Loucy (cell line): ENCODE measurements at regions not wholly inside any gene's neighbourhood (a gene's known extent, or its start where the extent isn't known, plus 50 kb on each side); places are given as distances from the start of the nearest gene placed in this dataset.

Experiments used
- H2AFZ ChIP-seq: fragments of 200-600 bp; sonication (generic); 2 replicates; pipeline ENCODE4 v1.6.0; 2016; ENCODE audit warnings: antibody characterized with exemption, mild to moderate bottlenecking, low read length, moderate library complexity
- H3F3A ChIP-seq: fragments of 200-600 bp; 2 replicates; pipeline ENCODE4 v1.6.0; 2016; ENCODE audit warnings: antibody characterized with exemption, low read depth, mild to moderate bottlenecking
- H3K27me3 ChIP-seq: fragments of 200-600 bp; sonication (generic); 2 replicates; pipeline ENCODE4 v1.6.1; 2014; ENCODE audit warnings: low read length, mild to moderate bottlenecking; ENCODE audit not compliant: insufficient read depth, poor library complexity, severe bottlenecking
- H3K36me3 ChIP-seq: fragments of 200-600 bp; sonication (generic); 2 replicates; pipeline ENCODE4 v1.6.1; 2016; ENCODE audit warnings: low read length; ENCODE audit not compliant: insufficient read depth
- H3K4me1 ChIP-seq: fragments of 200-600 bp; sonication (generic); 2 replicates; pipeline ENCODE4 v1.5.1; 2014; ENCODE audit warnings: low read length, mild to moderate bottlenecking; ENCODE audit not compliant: insufficient read depth, poor library complexity, severe bottlenecking
- H3K4me2 ChIP-seq: fragments of 200-600 bp; sonication (generic); 2 replicates; pipeline ENCODE4 v1.6.0; 2014; ENCODE audit warnings: antibody characterized with exemption, low read length, low read depth, mild to moderate bottlenecking; ENCODE audit not compliant: poor library complexity, severe bottlenecking
- H3K4me3 ChIP-seq: fragments of 200-600 bp; sonication (generic); 2 replicates; pipeline ENCODE4 v1.5.1; 2014; ENCODE audit warnings: low read length, mild to moderate bottlenecking, mixed read lengths; ENCODE audit not compliant: poor library complexity, severe bottlenecking
- H3K79me2 ChIP-seq: fragments of 200-600 bp; sonication (generic); 2 replicates; pipeline ENCODE4 v1.6.1; 2014; ENCODE audit warnings: low read length; ENCODE audit not compliant: insufficient read depth
- H3K9ac ChIP-seq: fragments of 200-600 bp; sonication (generic); 2 replicates; pipeline ENCODE4 v1.6.0; 2014; ENCODE audit warnings: mild to moderate bottlenecking, low read depth, low read length, moderate library complexity; ENCODE audit not compliant: poor library complexity, severe bottlenecking
- H3K9me2 ChIP-seq: fragments of 200-600 bp; sonication (generic); replicated peaks from 2 replicates; pipeline ENCODE4 v1.6.1; 2016; ENCODE audit warnings: low read depth, low read length, mixed read lengths
- H3K9me3 ChIP-seq: fragments of 200-600 bp; sonication (generic); 2 replicates; pipeline ENCODE4 v1.6.1; 2014; ENCODE audit warnings: mild to moderate bottlenecking, antibody characterized with exemption, low read length, low read depth; ENCODE audit not compliant: insufficient read depth
- H4K20me1 ChIP-seq: fragments of 200-600 bp; sonication (generic); 2 replicates; pipeline ENCODE4 v1.6.0; 2014; ENCODE audit warnings: antibody characterized with exemption, low read length, mild to moderate bottlenecking; ENCODE audit not compliant: insufficient read depth, poor library complexity, severe bottlenecking
- EZH2phosphoT487 ChIP-seq: fragments of 200-600 bp; IDR thresholded peaks from 2 replicates; pipeline ENCODE4 v1.6.1; 2018; ENCODE audit warnings: antibody characterized with exemption, mild to moderate bottlenecking, moderate library complexity, borderline replicate concordance
- TF ChIP-seq, protein P1 (sequence below): fragments of 200-600 bp; sonication (generic); conservative IDR thresholded peaks from 2 replicates; pipeline ENCODE4 v1.5.1; 2014; ENCODE audit warnings: mild to moderate bottlenecking, antibody characterized with exemption, low read length

DNA sequence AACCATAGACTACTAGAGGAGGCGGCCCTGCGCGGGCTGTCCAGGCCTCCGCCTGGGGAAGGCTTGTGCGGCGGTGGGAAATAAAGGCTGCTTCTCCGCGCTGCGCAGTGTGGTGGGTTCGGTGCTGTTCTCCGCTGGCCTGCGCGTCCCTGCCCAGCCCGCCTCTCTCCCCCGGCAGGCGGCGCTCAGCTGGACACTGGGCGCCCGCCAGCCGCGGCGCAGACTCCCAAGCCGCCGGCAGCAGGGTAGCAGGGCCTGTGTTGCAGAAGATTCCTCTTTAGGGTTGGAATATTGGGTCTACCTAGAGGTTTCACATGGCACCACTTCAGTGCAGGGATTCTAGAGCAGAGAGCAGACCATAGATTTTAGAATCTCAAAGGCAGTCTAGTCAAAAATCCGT lies 66.1 kb upstream of the ZPBP start:
- no peaks in the 10 kb centered on the region for H3K36me3 ChIP-seq
- no peaks in the 10 kb centered on the region for H3K9me2 ChIP-seq
- H3K4me2 ChIP-seq = no peak overlapping the region
- no peaks in the 10 kb centered on the region for H3K27me3 ChIP-seq
- H3K4me1 ChIP-seq = peaks cover 46% of the 10 kb centered on the region
- no peaks in the 10 kb centered on the region for H3F3A ChIP-seq
- H2AFZ ChIP-seq = no peak overlapping the region
- no peaks in the 10 kb centered on the region for H3K79me2 ChIP-seq
- H4K20me1 ChIP-seq = no peaks in the 10 kb centered on the region
- no peak overlapping the region for H3K9ac ChIP-seq
- no peaks in the 10 kb centered on the region for H3K9me3 ChIP-seq
- H3K4me3 ChIP-seq = no peak overlapping the region
- TF ChIP-seq EZH2phosphoT487 = no peak
- TF ChIP-seq, protein P1, sequence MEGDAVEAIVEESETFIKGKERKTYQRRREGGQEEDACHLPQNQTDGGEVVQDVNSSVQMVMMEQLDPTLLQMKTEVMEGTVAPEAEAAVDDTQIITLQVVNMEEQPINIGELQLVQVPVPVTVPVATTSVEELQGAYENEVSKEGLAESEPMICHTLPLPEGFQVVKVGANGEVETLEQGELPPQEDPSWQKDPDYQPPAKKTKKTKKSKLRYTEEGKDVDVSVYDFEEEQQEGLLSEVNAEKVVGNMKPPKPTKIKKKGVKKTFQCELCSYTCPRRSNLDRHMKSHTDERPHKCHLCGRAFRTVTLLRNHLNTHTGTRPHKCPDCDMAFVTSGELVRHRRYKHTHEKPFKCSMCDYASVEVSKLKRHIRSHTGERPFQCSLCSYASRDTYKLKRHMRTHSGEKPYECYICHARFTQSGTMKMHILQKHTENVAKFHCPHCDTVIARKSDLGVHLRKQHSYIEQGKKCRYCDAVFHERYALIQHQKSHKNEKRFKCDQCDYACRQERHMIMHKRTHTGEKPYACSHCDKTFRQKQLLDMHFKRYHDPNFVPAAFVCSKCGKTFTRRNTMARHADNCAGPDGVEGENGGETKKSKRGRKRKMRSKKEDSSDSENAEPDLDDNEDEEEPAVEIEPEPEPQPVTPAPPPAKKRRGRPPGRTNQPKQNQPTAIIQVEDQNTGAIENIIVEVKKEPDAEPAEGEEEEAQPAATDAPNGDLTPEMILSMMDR = no peak

DNA sequence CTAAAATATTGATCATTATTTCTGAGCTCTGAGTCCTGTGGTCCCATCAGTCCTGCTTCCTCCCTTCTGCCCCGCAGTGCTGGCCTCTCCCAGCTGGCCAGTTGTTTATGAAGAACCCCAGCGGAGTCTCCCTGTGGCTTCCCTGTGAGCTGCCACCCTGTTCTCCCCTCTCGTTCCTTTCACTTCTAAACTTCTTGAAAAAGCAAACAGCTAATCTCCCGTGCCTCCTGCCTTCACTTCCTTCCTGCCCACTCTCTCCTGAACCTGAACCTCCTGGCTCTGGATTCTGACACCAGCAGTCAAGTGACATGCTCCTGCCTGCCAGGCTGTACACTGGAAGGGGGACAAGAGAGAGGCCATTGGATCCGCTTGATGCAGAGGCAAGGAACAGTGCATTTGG lies 63.7 kb upstream of the ZPBP start:
- Histone ChIP-seq H3K36me3 (no peaks in the 10 kb centered on the region), H3K4me3 (peak overlapping the region; percentile 19), H3K79me2 (no peaks in the 10 kb centered on the region), H3K4me2 (peak overlapping the region; percentile 39), H3K9me3 (no peaks in the 10 kb centered on the region), H3K9me2 (no peaks in the 10 kb centered on the region), H2AFZ (peak overlapping the region; percentile 38; the same call in 1 of the 2 replicates), H3K9ac (peak overlapping the region; percentile 53), H3K4me1 (peaks cover 40% of the 10 kb centered on the region), H4K20me1 (no peaks in the 10 kb centered on the region), H3F3A (no peaks in the 10 kb centered on the region), H3K27me3 (no peaks in the 10 kb centered on the region)
- TF ChIP-seq, protein P1 = no peak
- TF ChIP-seq EZH2phosphoT487 = no peak

DNA sequence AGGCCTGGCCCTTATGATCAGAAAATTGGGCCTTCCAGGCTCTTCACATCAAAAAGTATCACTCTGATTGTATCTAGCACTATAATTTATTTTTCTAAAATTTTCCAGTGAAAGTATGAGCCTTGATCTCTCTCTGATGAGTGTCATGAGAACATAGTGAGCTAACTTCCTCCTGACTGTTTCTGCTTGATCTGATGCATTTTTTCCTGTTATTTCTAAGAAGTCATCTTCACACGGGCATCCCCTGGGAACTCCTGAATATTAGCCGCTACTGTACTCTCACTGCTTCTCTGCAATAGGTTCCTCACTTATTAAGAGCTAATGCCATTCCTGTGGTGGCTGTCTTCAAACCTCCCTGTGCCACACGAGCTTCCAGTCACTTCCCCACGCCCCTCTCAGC lies 63.1 kb upstream of the ZPBP start:
- Histone ChIP-seq H3K79me2 (no peaks in the 10 kb centered on the region), H4K20me1 (no peaks in the 10 kb centered on the region), H3K36me3 (no peaks in the 10 kb centered on the region), H3K9ac (peak overlapping the region; percentile 53), H3K4me3 (peak overlapping the region; percentile 19), H2AFZ (peak overlapping the region; percentile 38), H3K9me3 (no peaks in the 10 kb centered on the region), H3F3A (no peaks in the 10 kb centered on the region), H3K4me1 (peaks cover 45% of the 10 kb centered on the region), H3K4me2 (peak overlapping the region; percentile 39), H3K27me3 (no peaks in the 10 kb centered on the region), H3K9me2 (no peaks in the 10 kb centered on the region)
- no peak for TF ChIP-seq EZH2phosphoT487
- TF ChIP-seq, protein P1 = no peak
